ENCODE measurements at regions not wholly inside any gene's neighbourhood (a gene's known extent, or its start where the extent isn't known, plus 50 kb on each side); places are given as distances from the start of the nearest gene placed in this dataset.

- TF ChIP-seq CTCF (IDR thresholded peaks at IDR 0.05; ENCODE audit: poor library complexity, severe bottlenecking) (no peak), EP300 (conservative IDR thresholded peaks at IDR 0.05; ENCODE audit: poor library complexity, severe bottlenecking) (no peak), TAF1 (IDR thresholded peaks at IDR 0.05; ENCODE audit: low read depth) (no peak), EZH2 (IDR thresholded peaks at IDR 0.05; ENCODE audit: borderline replicate concordance, insufficient read depth, low read length, poor library complexity, severe bottlenecking) (no peak), SMC3 (conservative IDR thresholded peaks at IDR 0.05; ENCODE audit: poor library complexity) (no peak), POLR2AphosphoS5 (IDR thresholded peaks at IDR 0.05) (no peak), RAD21 (conservative IDR thresholded peaks at IDR 0.05) (no peak)
- TF ChIP-seq, protein P1, sequence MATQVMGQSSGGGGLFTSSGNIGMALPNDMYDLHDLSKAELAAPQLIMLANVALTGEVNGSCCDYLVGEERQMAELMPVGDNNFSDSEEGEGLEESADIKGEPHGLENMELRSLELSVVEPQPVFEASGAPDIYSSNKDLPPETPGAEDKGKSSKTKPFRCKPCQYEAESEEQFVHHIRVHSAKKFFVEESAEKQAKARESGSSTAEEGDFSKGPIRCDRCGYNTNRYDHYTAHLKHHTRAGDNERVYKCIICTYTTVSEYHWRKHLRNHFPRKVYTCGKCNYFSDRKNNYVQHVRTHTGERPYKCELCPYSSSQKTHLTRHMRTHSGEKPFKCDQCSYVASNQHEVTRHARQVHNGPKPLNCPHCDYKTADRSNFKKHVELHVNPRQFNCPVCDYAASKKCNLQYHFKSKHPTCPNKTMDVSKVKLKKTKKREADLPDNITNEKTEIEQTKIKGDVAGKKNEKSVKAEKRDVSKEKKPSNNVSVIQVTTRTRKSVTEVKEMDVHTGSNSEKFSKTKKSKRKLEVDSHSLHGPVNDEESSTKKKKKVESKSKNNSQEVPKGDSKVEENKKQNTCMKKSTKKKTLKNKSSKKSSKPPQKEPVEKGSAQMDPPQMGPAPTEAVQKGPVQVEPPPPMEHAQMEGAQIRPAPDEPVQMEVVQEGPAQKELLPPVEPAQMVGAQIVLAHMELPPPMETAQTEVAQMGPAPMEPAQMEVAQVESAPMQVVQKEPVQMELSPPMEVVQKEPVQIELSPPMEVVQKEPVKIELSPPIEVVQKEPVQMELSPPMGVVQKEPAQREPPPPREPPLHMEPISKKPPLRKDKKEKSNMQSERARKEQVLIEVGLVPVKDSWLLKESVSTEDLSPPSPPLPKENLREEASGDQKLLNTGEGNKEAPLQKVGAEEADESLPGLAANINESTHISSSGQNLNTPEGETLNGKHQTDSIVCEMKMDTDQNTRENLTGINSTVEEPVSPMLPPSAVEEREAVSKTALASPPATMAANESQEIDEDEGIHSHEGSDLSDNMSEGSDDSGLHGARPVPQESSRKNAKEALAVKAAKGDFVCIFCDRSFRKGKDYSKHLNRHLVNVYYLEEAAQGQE (IDR thresholded peaks at IDR 0.05; ENCODE audit: borderline replicate concordance): no peak
These were observed 381.7 kb downstream of the BCKDHB start for GRCh38 chr6:80488190-80488589.
